CD1c-positive myeloid dendritic cell (primary cell): ENCODE measurements at regions not wholly inside any gene's neighbourhood (a gene's known extent, or its start where the extent isn't known, plus 50 kb on each side); places are given as distances from the start of the nearest gene placed in this dataset.
"Not testable (repeated sequence)": the region's sequence is repeated elsewhere in the genome, so short reads cannot be mapped to it uniquely, and the experiment has no call there.

Source experiments
- DNase-seq: peaks from one replicate; pipeline ENCODE4 v3.0.0-alpha.2; 2016; ENCODE audit errors: extremely low spot score

DNA sequence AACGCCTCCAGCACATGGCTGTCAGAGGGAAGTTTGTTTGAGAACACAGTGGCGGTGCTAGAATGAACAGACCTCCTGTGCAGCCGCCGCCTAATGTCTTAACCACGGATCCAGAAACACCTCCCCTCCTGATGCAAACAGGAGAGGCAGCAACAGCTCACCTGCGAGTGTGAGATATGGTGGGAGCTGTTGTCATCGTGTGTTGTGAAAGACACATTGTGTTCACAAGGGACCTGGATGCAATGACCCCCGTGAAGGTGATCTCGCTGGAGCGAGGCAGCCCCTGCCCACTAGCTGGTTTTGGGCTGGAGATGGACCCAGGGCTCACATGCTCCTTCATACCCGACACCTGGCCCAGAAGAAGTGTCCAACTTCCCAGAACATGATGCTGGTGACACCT, 315.3 kb upstream of the C1orf174 start:
- DNase-seq: no peak

DNA sequence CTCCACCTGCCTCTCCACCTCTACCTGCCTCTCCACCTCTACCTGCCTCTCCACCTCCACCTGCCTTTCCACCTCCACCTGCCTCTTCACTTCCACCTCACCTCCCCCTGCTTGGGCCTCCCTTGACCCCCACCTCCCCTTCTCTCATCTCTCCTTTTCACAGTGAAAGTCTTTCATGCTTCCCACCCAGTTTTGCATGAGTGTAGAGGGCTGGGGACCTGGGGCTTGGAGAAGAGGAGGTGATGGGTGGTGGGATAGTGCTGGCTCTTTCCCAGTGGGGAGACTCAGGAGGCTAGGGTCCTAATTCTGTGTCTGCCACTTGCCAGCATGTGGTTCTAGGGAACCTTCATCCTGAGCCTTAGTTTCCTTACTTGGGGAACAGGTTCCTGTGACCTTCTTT, 316.2 kb upstream of the C1orf174 start:
- no peak for DNase-seq

DNA sequence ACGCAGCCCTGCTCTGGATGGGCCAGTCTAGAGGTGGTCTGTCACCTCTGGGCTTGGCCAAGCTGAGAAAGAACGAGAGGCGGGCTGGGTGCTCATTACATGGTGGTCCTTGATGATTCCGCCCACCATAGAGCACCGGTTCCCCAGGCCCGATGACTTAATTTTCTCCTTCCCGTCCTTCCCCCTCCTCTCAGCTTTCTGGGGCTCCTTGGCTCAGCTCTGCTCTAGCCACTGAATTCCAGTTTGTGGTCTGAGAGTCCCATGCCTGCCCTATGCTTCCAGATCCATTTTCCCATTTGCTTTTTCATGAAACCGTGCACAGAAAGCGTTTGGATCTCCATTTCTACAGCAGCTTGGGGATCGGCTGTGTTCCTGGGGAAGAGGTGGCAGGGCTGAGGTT, 318.5 kb upstream of the C1orf174 start:
- no peak for DNase-seq

DNA sequence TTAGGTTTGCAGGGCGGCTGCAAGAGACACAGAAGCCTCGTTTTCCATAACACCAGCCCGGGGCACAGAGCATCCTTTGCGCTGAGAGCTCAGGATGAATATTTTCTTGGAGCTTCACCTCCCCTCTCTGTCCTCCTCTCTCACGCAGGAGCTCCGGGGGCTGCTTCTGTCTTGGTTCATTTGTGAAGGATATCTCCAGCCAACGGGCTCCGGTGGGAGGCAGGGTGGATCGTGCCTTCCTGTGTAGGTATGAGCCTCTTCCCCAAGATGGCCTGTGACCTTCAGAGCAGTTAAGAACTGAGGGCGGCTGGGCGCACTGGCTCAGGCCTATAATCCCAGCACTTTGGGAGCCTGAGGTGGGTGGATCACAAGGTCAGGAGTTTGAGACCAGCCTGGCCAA, 319.0 kb upstream of the C1orf174 start:
- no peak for DNase-seq

DNA sequence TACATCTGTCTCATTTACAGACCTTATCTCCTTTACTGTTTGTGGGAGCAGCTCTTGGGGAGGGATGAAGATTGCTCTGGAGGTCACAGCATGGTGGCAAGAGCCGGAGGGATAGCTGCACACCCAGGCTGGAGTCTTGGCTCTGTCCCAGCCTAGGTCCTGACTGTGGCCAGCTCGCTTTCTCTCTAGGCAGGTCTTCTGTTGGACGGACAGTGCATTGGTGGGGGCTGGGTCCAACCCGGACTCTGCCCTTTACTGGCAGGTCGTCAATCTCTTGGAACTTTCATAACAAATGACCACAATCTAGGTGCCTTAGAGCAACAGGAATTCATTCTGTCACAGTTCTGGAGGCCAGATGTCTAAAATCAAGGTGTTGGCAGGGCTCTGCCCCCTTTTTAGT, 319.8 kb upstream of the C1orf174 start:
- DNase-seq: no peak

DNA sequence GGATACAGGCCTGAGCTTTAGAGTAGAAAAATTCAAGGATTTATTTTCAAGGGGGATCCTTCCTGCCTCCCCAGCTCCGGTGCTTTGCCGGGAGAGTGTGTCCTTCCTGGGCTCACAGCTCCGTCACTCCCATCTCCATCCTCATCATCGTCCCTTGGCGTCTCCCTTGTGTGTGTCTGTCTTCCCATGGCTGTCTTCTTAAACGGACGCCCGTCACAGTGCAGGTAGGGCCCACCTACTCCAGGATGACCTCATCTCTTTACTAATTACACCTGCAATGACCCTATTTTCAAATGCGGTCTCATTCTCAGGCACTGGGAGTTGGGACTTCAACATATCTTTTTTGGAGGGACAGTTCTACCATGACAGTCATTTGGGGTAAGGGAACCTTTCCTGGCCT, 320.3 kb upstream of the C1orf174 start:
- no peak for DNase-seq

DNA sequence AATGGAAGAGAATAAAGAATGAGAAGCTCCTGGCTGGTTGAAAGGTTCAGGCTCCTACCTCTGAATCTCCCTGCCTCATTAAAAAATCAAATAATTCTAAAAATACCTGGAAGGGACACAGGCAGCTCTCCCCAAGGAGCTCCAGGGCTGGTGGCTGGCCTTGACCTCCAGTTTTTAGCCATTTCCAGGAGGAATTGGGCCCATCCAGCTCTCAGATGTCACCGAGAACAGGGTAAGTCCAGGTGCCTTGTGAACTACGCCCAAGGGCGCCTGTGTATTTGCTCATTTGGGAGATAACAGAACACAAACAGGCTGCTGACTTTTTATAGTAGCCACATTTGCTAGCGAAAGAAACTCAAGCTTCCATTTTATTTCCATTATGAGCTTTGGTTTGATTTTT, 321.0 kb upstream of the C1orf174 start:
- no peak for DNase-seq

DNA sequence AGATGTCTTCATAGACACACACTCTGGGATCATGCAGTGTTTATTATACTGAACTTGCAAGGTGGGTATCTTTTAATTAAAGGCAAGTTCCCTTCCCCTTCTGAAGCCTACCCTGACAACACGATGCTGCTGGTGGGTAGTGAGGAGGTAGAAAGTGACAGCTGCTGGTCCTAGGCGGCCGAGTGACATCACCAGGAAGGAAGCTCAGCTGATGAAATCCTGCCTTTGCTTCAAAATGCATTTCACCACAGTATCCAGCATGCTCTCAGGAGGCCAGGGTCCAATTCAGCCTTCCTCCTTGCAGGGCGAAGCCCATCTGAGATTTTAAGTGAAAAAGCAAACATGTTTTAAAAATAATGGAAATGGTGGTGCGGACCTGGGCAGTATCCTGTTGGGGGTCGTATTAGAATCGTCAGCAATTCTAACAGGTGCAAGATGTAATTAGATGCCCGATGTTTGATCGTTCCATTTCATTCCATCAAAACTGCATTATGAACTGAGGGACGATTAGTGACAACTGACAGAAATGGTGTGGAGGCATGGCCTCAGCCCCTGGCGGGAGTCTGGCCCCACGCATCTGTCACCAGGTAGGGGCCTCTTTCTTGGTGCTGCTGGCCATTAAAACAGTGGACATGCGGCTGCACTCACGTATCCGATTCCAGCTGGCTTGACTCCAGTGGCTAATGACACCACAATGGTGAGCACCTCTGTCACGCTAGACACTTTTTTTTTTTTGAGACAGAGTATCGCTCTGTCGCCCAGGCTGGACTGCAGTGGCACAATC, 324.8 kb upstream of the C1orf174 start:
- no peak for DNase-seq

DNA sequence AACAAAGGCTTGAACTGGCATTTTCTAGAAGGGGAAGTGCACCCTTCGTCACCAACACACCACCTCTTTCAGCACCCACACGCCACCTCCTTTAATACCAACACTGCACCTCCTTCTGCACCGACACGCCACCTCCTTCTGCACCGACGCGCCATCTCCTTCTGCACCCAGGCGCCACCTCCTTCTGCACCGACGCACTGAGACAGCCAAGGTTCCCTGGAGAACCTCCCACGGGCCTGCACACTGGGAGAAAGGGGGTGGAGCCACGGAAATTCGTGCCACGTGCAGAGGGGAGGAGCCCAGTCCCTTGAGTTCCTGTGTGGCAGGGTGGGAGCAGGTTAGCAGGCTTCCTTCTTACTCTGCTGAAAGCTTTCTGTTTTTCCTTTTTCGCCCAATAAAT, 327.9 kb upstream of the C1orf174 start:
- DNase-seq: no peak

DNA sequence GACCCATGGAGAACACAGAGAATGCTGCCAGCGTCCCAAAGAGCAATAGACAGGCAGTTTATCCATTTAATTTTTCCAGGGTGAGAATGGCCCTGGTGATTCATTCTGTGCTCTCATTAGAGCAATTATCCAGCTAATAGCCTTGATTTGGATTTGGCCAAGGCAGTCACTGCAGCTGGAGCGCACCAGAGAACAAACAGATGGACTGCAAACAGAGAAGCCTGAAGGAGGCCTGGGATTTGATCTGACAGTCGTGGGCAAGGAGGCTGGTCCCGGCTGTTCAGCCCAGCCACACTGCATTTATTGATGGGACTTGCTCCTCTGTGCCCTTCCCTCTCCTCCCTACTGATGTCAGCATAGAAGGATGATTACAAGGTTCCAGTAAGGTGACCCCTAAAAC, 353.9 kb upstream of the C1orf174 start:
- no peak for DNase-seq

DNA sequence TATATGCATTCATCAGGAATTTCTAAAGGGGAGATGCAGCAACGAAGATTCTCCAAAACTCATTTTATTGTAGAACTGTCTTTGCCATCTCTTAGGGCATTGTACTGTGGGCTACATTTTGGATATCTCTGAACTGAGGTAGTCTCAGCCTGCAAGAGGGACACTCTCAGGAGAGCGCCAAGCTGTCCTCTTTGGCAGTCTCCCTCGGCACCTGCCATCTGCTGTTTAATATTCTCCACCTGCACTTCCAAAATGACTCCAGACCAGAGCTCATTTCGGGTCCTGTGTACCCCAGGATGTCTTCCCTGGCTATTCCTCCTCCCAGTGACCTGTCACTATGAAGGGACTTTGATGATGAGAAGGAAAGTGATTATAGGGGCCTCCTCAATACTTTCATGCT, 356.3 kb upstream of the C1orf174 start:
- DNase-seq: no peak

DNA sequence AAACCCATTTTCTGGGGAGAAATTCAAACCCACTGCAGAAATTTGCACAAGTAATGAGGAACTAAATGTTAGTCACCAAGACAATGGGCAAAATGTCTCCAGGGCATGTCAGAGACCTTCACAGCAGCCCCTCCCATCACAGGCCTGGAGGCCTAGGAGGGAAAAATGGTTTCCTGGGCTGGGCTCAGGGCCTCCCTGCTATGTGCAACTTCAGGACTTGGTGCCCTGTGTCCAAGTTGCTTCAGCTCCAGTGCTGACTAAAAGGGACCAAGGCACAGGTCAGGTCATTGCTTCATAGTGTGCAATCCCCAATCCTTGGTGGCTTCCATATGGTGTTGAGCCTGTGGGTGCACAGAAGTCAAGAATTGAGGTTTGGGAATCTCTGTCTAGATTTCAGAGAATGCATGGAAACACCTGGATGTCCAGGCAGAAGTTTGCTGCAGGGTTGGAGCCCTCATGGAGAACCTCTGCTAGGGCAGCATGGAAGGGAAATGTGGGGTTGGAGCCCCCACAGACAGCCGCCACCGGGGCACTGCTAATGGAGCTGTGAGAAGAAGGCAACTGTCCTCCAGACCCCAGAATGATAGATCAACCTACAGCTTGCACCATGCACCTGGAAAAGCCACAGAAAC, 358.2 kb upstream of the C1orf174 start:
- not testable (repeated sequence) for DNase-seq

DNA sequence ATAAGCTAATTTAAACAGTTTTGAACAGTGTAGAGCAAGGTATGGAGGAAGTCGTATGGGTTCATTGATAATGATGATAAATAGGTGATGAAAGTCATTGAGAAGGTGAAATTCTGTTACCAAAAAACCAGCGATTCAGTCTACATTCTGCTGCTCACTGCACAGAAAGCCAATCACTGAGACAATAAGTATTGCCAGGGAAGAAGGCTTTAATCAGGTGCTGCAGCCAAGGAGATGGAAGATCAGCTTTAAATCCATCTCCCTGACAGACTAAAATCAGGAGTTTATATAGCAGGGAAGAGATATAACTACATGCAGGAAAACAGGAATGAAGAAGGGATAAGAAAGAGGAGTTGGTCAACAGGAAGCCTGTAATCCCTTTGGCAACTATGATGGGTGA, 361.3 kb upstream of the C1orf174 start:
- no peak for DNase-seq

DNA sequence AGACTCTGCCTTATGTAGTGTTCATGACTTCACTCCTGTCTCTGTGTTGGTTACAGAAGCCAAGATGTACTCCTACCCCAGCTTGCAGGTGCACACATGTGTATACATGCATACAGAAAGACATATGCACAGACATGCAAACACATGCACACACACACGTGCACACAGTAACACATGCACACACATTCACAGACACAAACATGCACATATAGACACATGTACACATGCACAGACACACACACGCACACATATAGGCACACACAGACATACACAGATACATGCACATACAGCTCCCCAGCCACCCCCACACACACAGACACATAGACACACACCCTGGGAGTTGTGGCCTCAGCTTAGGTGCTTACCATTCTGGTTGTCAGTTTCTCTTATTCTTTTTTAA, 362.6 kb upstream of the C1orf174 start:
- DNase-seq: no peak

DNA sequence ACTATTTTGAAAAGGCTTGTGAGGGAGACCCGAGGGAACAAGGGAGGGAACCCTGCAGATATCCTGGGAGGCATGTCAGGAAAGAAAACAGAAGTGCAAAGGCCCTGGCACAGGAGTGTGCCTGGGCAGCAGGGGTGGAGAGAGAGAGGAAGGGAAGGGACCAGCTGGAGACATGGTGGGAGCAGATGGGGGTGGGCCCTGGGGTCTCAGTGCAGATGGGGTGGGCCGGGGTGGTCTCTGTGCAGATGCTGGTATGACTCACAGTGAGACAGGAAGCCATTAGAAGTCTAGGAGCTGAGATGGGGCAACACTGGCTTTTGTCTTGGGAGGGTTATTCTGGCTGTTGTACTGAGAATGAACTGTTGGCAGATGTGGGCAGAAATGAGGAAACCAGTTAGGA, 363.6 kb upstream of the C1orf174 start:
- DNase-seq: no peak

DNA sequence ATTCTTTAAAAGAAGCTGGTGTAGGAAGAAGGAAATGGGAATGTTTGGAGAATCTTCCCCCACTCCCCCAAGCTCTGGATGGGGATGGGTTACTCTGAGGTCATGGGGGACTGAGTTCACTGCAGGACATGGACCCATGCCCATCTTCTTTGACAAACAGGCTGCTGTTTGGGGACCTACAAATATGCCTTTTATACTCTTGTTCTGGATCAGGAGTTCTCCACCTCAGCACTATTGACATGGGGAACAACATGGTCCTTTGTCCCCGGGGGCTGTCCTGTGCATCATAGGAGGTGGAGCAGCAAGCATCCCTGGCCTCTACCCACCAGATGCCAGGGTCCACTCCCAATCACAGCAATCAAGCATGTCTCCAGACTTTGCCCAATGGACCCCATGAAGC, 365.8 kb upstream of the C1orf174 start:
- no peak for DNase-seq

DNA sequence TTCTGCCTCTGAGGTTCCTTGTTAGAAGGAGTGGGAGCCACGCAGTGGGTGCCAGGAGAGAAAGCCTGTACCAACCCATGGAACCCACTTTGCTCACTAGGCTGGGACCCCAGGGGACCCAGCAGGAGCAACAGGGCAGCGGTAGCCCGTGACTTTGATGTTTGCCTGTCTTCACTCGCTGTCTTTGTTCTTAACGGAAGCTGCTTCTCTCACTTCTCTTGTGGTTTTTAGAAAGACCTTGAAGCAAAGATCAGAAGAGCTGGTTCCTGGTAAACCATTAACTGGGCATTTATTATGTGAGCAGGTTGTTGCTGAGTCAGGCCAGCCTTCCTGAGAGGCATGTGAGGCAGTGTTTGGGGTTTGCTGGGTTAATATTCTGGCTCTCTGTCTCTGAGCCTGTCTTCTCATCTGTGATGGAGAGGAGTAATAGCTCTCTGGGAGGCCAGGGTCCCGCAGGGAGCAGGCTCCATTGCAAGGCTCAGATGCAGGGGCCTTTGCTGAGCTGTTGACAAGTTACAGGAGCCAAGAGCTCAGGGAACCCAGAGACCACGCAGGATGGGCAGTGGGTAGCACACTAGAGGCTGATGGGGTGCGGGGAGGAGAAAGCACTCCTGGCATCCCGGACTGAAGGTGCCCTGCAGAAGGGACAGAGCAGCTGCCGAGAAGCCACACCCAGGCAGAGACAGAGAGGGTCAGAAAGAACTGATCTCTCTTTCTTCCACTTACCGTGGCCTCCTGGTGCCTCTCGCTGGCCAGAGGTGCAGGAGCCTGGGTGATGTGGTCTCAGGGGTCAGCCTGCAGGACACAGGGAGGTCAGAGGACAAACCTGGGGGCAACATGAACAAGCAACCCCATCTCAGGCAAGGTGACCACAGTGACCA, 367.5 kb upstream of the C1orf174 start:
- DNase-seq: no peak

DNA sequence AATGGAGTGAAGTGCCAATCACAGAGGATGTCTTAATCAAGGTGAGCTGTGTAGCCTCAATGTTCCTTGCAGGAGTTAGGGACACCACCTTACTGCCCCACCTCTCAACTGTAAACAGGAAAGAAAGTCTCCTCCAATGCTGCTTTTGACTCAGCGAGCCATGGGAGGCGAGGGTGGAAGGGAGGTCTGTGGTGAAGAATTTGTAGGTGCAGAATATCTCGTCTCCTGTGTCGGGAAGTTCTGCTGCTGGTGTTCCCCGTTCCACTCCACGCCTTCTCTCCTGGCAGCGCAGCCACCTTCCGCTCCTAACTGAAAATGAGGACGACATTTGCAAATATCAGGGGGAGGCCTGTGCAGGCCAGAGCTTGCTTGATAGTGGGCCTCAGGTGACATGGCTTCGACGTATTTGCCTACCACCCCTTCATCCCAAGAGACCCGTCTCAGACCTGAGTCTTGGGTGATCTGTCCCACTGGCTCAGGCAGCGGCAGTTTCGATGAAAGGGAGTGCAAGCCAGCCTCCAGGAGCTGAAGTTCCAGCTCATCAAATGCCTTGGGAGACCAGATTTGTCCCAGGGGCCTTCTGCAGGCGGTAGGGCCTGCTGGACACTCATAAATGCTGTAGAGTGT, 368.3 kb upstream of the C1orf174 start:
- no peak for DNase-seq

DNA sequence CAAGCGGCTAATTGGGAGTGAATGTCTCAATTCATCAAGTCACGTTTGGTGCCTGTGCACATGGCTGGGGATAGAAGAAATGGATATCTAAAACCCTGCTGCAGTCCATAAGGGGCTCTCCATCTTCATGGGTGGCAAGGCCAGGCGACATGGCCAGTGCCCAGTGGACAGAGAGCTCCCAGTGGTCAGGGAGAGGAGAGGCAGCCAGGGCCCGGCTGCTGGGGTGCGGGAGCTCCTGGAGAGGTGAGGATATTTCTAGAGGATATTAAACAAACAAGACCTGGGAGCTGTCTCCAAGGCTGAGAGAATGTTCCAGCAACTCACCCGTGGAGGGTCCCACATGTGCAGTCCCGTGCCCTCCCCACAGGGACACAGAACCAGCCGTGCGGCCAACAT, 368.8 kb upstream of the C1orf174 start:
- DNase-seq: no peak

DNA sequence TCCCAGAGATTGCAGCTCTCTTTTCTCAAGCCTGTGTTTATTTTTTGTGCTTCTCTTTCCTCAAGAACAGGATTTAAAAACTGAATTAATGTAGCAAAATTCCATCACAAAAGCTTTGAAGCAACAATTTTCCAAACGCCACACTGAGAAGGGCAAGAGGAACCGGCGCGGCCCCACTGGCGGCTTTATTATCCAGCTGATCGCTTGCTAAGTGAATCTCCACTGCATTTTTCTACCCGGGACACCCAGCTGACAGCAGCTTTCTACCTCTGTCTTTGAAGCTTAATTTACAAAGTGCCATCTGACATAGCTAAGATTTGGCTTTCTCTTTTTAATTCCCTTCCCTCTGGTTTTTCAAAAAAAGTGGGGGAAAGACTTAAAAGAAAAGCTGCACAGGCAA, 369.3 kb upstream of the C1orf174 start:
- no peak for DNase-seq

DNA sequence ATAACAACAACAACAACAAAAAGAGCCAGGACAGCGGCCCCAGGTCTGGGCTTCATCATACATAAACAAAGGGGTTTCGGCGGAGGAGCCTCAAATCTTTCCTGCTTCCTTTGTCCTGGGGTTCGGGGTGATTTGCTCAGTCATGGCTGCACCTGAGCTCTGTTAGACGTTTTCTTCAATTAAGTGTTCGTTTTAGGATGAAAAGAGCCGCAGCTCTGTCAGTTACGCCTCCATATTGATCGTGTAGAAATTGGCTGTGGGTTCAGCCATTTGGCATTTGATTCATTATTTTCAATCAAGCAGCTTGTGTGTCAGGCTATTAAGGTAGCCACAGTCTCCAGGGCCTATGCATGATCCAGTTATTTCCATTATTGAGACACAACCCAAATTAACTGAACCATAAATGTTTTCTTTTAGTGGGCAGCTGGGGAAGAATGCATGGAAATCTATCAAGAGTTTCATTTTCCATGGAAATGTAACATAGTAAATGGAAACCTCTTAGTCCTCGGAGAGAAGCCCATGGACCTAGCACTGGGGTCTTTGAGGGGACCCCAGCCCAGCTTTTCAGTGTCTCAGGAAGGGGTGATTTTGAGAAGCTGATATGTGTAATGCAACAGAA, 370.0 kb upstream of the C1orf174 start:
- DNase-seq: no peak
